Bronchial epithelial cell (primary cell): ENCODE measurements at regions not wholly inside any gene's neighbourhood (a gene's known extent, or its start where the extent isn't known, plus 50 kb on each side); places are given as distances from the start of the nearest gene placed in this dataset.

Experiments
- DNase-seq: peaks from one replicate; pipeline ENCODE4 v3.0.0-alpha.2; 2010; ENCODE audit warnings: low read depth
- FAIRE-seq: peaks from 2 replicates; lab custom pipeline; 2011; peaks lifted over from hg19 to GRCh38; lab: Jason Lieb, UNC
- H3K27me3 ChIP-seq: 2 replicates; pipeline ENCODE4 v1.5.1; 2011; ENCODE audit warnings: low read length; ENCODE audit not compliant: control insufficient read depth, insufficient read depth
- H3K36me3 ChIP-seq: 2 replicates; pipeline ENCODE4 v1.5.1; 2011; ENCODE audit warnings: low read length; ENCODE audit not compliant: control insufficient read depth, insufficient read depth
- H3K4me3 ChIP-seq: 2 replicates; pipeline ENCODE4 v1.5.1; 2011; ENCODE audit warnings: mild to moderate bottlenecking, low read depth, low read length, control low read depth
- TF ChIP-seq, protein P1 (sequence below): IDR thresholded peaks from 2 replicates; pipeline ENCODE4 v1.5.1; 2011; ENCODE audit warnings: mild to moderate bottlenecking, moderate library complexity, low read length, control low read depth, inconsistent platforms; ENCODE audit not compliant: insufficient read depth, severe bottlenecking

DNA sequence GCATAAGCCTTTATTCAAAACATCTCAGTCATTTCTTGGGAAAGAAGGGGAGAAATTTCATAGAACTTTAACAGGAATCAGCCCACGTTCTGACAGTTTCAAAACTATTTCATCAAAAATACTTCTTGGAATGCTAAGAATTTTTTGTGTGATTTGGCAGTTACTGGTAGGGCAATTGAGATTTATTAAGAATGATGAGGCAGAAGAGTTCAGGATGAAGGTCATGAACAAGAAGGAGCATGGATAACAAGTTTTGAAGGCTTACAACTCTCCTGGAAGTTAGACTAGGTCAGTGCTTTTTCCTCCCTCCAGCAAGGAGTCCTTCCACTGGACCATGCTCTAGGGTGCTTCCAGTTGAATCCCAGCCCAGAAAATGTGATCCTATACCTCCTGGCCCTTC, 569.9 kb downstream of the ANKRD7 start:
- no peaks in the 10 kb centered on the region for H3K27me3 ChIP-seq
- DNase-seq, result no peak
- no peaks in the 10 kb centered on the region for H3K36me3 ChIP-seq
- FAIRE-seq, result no peak
- no peak overlapping the region for H3K4me3 ChIP-seq
- TF ChIP-seq, protein P1, sequence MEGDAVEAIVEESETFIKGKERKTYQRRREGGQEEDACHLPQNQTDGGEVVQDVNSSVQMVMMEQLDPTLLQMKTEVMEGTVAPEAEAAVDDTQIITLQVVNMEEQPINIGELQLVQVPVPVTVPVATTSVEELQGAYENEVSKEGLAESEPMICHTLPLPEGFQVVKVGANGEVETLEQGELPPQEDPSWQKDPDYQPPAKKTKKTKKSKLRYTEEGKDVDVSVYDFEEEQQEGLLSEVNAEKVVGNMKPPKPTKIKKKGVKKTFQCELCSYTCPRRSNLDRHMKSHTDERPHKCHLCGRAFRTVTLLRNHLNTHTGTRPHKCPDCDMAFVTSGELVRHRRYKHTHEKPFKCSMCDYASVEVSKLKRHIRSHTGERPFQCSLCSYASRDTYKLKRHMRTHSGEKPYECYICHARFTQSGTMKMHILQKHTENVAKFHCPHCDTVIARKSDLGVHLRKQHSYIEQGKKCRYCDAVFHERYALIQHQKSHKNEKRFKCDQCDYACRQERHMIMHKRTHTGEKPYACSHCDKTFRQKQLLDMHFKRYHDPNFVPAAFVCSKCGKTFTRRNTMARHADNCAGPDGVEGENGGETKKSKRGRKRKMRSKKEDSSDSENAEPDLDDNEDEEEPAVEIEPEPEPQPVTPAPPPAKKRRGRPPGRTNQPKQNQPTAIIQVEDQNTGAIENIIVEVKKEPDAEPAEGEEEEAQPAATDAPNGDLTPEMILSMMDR, result no peak

DNA sequence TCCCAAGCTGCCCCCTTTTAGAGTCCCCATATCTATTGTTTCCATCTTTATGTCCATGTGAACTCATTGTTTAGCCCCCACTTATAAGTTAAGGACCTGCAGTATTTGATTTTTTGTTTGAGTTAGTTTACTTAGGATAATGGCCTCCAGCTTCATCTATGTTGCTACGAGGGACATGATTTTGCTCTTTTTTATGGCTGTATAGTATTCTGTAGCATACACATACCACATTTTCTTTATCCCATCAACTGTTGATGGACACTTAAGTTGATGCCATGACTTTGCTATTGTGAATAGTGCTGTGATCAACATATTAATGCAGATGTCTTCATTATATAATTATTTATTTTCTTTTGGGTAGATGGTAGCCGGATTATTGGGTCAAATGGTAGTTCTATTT, 576.9 kb downstream of the ANKRD7 start:
- no peak for FAIRE-seq

DNA sequence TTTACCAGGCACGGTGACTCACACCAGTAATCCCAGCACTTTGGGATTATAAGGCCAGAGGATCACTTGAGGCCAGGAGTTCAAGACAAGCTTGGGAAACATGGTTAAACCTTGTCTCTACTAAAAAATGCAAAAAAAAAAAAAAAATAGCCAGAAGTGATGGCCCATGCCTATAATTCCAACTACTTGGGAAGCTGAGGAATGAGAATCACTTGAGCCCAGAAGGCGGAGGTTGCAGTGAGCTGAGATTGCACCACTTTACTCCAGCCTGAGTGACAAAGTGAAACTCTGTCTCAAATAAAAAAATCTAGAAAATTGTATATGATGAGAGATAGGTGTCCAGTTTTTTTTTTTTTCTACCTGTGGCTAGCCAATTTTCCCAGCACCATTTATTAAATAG, 578.2 kb downstream of the ANKRD7 start:
- Histone ChIP-seq H3K36me3 (no peaks in the 10 kb centered on the region), H3K4me3 (no peak overlapping the region), H3K27me3 (no peaks in the 10 kb centered on the region)
- TF ChIP-seq, protein P1, result no peak
- DNase-seq (no peak), FAIRE-seq (no peak)

More for the DNA sequence above, 576.9 kb downstream of the ANKRD7 start:
- no peak overlapping the region for H3K4me3 ChIP-seq
- H3K27me3 ChIP-seq, result no peaks in the 10 kb centered on the region
- no peak for DNase-seq
- TF ChIP-seq, protein P1, result no peak
- H3K36me3 ChIP-seq, result no peaks in the 10 kb centered on the region

DNA sequence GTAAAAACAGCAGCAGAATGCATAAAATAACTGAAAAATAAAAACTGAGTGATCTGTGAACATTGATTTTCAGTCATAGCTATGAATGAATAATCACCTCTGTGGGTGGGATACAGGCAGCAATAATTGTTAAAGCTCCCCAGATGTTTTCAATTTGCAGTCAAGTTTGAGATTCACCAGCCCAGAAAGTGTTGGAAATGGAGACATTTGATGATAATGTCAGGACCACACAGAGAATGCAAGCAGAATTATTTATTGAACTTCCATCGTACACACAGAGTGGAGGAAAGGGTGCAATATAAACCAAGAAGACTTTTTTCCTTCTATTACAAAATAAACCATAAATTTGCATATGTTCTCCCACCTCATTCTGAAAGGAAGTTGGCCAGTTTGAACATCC, 601.7 kb downstream of the ANKRD7 start:
- Histone ChIP-seq H3K36me3 (no peaks in the 10 kb centered on the region), H3K4me3 (no peak overlapping the region), H3K27me3 (no peaks in the 10 kb centered on the region)
- DNase-seq (no peak), FAIRE-seq (no peak)
- TF ChIP-seq, protein P1, result no peak

DNA sequence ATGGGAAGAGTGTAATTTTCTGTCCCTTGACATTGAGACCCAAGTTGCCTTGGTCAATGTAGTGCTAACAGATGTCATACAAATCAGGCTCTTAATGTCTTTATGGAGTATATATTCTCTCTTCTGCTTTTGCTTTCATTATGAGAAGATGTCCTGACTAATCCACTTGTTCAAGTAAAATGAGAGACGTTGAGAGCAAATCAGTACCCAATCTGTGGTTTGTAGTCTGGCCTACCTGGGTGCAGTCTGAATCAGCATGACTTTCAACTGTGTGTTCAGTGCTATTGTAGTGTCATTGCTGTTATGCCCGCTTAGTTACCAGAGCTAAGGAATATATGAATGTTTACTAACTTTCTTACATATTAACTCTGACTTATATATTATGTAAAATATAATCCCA, 612.4 kb downstream of the ANKRD7 start:
- FAIRE-seq (no peak), DNase-seq (no peak)
- Histone ChIP-seq H3K4me3 (no peak overlapping the region), H3K27me3 (no peaks in the 10 kb centered on the region), H3K36me3 (no peaks in the 10 kb centered on the region)
- TF ChIP-seq, protein P1, result no peak

DNA sequence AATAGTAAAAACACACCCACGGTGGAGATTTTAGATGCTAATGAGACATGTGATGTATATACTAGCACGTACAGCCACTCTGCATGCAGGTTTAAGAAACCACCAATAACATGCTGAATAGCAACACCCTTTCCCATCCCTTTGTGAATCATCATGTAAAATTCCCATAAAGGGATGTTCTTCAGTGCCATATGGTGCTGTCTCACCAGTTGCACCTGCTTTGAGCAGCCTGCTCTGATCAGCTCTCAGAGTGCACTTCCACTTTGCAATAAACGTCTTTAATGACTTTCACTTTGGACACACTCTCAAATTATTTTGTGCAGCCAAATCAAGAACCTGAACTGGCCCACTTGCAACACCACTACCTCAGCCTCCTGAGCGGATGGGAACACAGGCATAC, 615.0 kb downstream of the ANKRD7 start:
- H3K27me3 ChIP-seq, result no peaks in the 10 kb centered on the region
- TF ChIP-seq, protein P1, result no peak
- no peak overlapping the region for H3K4me3 ChIP-seq
- FAIRE-seq (no peak), DNase-seq (no peak)
- no peaks in the 10 kb centered on the region for H3K36me3 ChIP-seq
